H9 (cell line): ENCODE measurements at regions not wholly inside any gene's neighbourhood (a gene's known extent, or its start where the extent isn't known, plus 50 kb on each side); places are given as distances from the start of the nearest gene placed in this dataset.

Experiments
- DNase-seq: peaks from one replicate; pipeline ENCODE4 v3.0.0-alpha.2; 2017
- H2AFZ ChIP-seq: one replicate; pipeline ENCODE4 v1.6.1; 2013; ENCODE audit warnings: mild to moderate bottlenecking, low read length, control low read depth, moderate library complexity
- H2AK5ac ChIP-seq: 2 replicates; pipeline ENCODE4 v1.6.1; 2013; ENCODE audit warnings: low read length, control low read depth, mixed read lengths; ENCODE audit not compliant: insufficient read length
- H2BK120ac ChIP-seq: one replicate; pipeline ENCODE4 v1.6.1; 2013; ENCODE audit warnings: low read depth, mild to moderate bottlenecking, low read length, control low read depth, inconsistent platforms; ENCODE audit not compliant: poor library complexity, severe bottlenecking
- H2BK12ac ChIP-seq: 2 replicates; pipeline ENCODE4 v1.6.1; 2013; ENCODE audit warnings: low read length, control low read depth, mixed read lengths, low read depth; ENCODE audit not compliant: insufficient read length
- H2BK15ac ChIP-seq: 2 replicates; pipeline ENCODE4 v1.6.1; 2013; ENCODE audit warnings: low read depth, low read length, control low read depth
- H2BK20ac ChIP-seq: one replicate; pipeline ENCODE4 v1.6.1; 2013; ENCODE audit warnings: low read depth, mild to moderate bottlenecking, low read length, control low read depth, inconsistent platforms; ENCODE audit not compliant: poor library complexity, severe bottlenecking
- H2BK5ac ChIP-seq: 2 replicates; pipeline ENCODE4 v1.6.1; 2013; ENCODE audit warnings: low read length, control low read depth, mixed read lengths; ENCODE audit not compliant: insufficient read length
- H3K14ac ChIP-seq: 2 replicates; pipeline ENCODE4 v1.6.1; 2013; ENCODE audit warnings: low read length, control low read depth; ENCODE audit not compliant: insufficient read depth
- H3K18ac ChIP-seq: 2 replicates; pipeline ENCODE4 v1.6.1; 2013; ENCODE audit warnings: low read depth, mild to moderate bottlenecking, mixed read lengths, low read length, control low read depth; ENCODE audit not compliant: insufficient read length
- H3K23ac ChIP-seq: 2 replicates; pipeline ENCODE4 v1.6.1; 2013; ENCODE audit warnings: low read length, control low read depth, mixed read lengths, low read depth; ENCODE audit not compliant: insufficient read length
- H3K23me2 ChIP-seq: 2 replicates; pipeline ENCODE4 v1.6.1; 2013; ENCODE audit warnings: low read depth, mild to moderate bottlenecking, mixed read lengths, low read length, control low read depth; ENCODE audit not compliant: insufficient read length, poor library complexity, severe bottlenecking
- H3K27ac ChIP-seq: 2 replicates; pipeline ENCODE4 v1.5.1; 2013; ENCODE audit warnings: low read length, control low read depth, mixed read lengths, low read depth; ENCODE audit not compliant: insufficient read length
- H3K27me3 ChIP-seq: 2 replicates; pipeline ENCODE4 v1.6.1; 2013; ENCODE audit warnings: low read length, control low read depth, inconsistent platforms; ENCODE audit not compliant: insufficient read depth
- H3K4ac ChIP-seq: 2 replicates; pipeline ENCODE4 v1.6.1; 2013; ENCODE audit warnings: low read depth, mild to moderate bottlenecking, control low read depth, inconsistent platforms, low read length, moderate library complexity
- H3K4me1 ChIP-seq: 2 replicates; pipeline ENCODE4 v1.6.1; 2013; ENCODE audit warnings: low read length, control low read depth, inconsistent platforms; ENCODE audit not compliant: insufficient read depth
- H3K4me2 ChIP-seq: 2 replicates; pipeline ENCODE4 v1.6.1; 2013; ENCODE audit warnings: low read length, control low read depth, mixed read lengths; ENCODE audit not compliant: insufficient read length, insufficient read depth
- H3K56ac ChIP-seq: 2 replicates; pipeline ENCODE4 v1.6.1; 2013; ENCODE audit warnings: low read depth, mild to moderate bottlenecking, mixed read lengths, low read length, control low read depth; ENCODE audit not compliant: insufficient read length
- H3K79me1 ChIP-seq: 2 replicates; pipeline ENCODE4 v1.6.1; 2013; ENCODE audit warnings: low read depth, mild to moderate bottlenecking, moderate library complexity, low read length, control low read depth, inconsistent platforms; ENCODE audit not compliant: insufficient read depth, poor library complexity, severe bottlenecking
- H3K79me2 ChIP-seq: 2 replicates; pipeline ENCODE4 v1.6.1; 2013; ENCODE audit warnings: low read length, control low read depth, inconsistent platforms; ENCODE audit not compliant: insufficient read depth
- H3K9ac ChIP-seq: 2 replicates; pipeline ENCODE4 v1.6.1; 2013; ENCODE audit warnings: low read length, control low read depth, mixed read lengths; ENCODE audit not compliant: insufficient read length; ENCODE audit errors: extremely low read depth
- H3K9me3 ChIP-seq: one replicate; pipeline ENCODE4 v1.6.1; 2013; ENCODE audit warnings: low read depth, low read length, inconsistent platforms; ENCODE audit not compliant: control insufficient read depth
- H3T11ph ChIP-seq: one replicate; pipeline ENCODE4 v1.6.1; 2013; ENCODE audit warnings: mild to moderate bottlenecking, low read length, control low read depth, inconsistent platforms
- H4K20me1 ChIP-seq: one replicate; pipeline ENCODE4 v1.6.1; 2013; ENCODE audit not compliant: control insufficient read depth, insufficient read length, insufficient read depth
- H4K5ac ChIP-seq: 2 replicates; pipeline ENCODE4 v1.6.1; 2013; ENCODE audit warnings: low read depth, mild to moderate bottlenecking, mixed read lengths, low read length, control low read depth; ENCODE audit not compliant: insufficient read length
- H4K8ac ChIP-seq: replicated peaks from 2 replicates; pipeline ENCODE4 v1.6.1; 2013; ENCODE audit warnings: low read length, control low read depth, mixed read lengths, low read depth; ENCODE audit not compliant: insufficient read length
- H4K91ac ChIP-seq: 2 replicates; pipeline ENCODE4 v1.6.1; 2013; ENCODE audit warnings: low read depth, mild to moderate bottlenecking, moderate library complexity, mixed read lengths, low read length, control low read depth; ENCODE audit not compliant: insufficient read length
- H3K27ac Mint-ChIP-seq, 3 experiments: 2 replicates in 2 of 3; 3 replicates in 1 of 3; pipeline ENCODE4 v1.8.0; 2020 to 2021; ENCODE audit warnings: mixed read lengths in 3 of 3, mild to moderate bottlenecking in 1 of 3, moderate library complexity in 1 of 3
- H3K27me3 Mint-ChIP-seq: 2 replicates; pipeline ENCODE4 v1.8.0; 2021; ENCODE audit warnings: low read depth, mild to moderate bottlenecking, moderate library complexity, mixed read lengths
- H3K36me3 Mint-ChIP-seq, 3 experiments: 2 replicates in 2 of 3; 3 replicates in 1 of 3; pipeline ENCODE4 v1.8.0; 2020 to 2021; ENCODE audit warnings: low read depth in 3 of 3, mixed read lengths in 3 of 3; ENCODE audit not compliant: insufficient read depth in 1 of 3
- H3K4me1 Mint-ChIP-seq, 2 experiments: 2 replicates each; pipeline ENCODE4 v1.8.0; 2020; ENCODE audit warnings: mixed read lengths in 2 of 2
- H3K4me3 Mint-ChIP-seq, 2 experiments: 2 replicates in 1 of 2; 3 replicates in 1 of 2; pipeline ENCODE4 v1.8.0; 2020 to 2021; ENCODE audit warnings: mild to moderate bottlenecking in 2 of 2, mixed read lengths in 2 of 2, moderate library complexity in 1 of 2
- H3K9me3 Mint-ChIP-seq, 2 experiments: 2 replicates in 1 of 2; 3 replicates in 1 of 2; pipeline ENCODE4 v1.8.0; 2020; ENCODE audit warnings: mild to moderate bottlenecking in 2 of 2, mixed read lengths in 2 of 2, moderate library complexity in 1 of 2
- CTCF ChIP-seq: fragments of 200-600 bp; sonication (generic); conservative IDR thresholded peaks from 3 replicates; pipeline ENCODE4 v1.8.0; 2021; ENCODE audit warnings: antibody characterized with exemption, mild to moderate bottlenecking
- WGBS: extraction: QIAGEN DNeasy Blood & Tissue Kit; methylation state at CpG from one replicate; pipeline ENCODE4 v1.1.7; 2013; ENCODE audit warnings: missing lambda C conversion rate, low lambda C conversion rate, mixed read lengths; ENCODE audit not compliant: insufficient read length; ENCODE audit errors: extremely low coverage; 5-methylcytosine and 5-hydroxymethylcytosine counted together

- no peaks in the 10 kb centered on the region for H3K79me1 ChIP-seq
- WGBS = no CpG with 5 or more reads among the region's 4 CpGs
- H3K4ac ChIP-seq = no peak overlapping the region
- DNase-seq = no peak
- no peak overlapping the region for H4K91ac ChIP-seq
- no peaks in the 10 kb centered on the region for H3K27me3 ChIP-seq
- Mint-ChIP-seq H3K27me3 (no peaks in the 10 kb centered on the region; the same call in 1 of the 2 replicates), H3K9me3 (no peaks in the 10 kb centered on the region), H3K36me3 (no peaks in the 10 kb centered on the region; a peak in 1 of 7 replicates), H3K4me3 (no peak overlapping the region), H3K27ac (no peak overlapping the region), H3K4me1 (no peaks in the 10 kb centered on the region)
- H2BK5ac ChIP-seq = no peak overlapping the region
- H3K23ac ChIP-seq = no peak overlapping the region
- no peaks in the 10 kb centered on the region for H3K79me2 ChIP-seq
- H2BK120ac ChIP-seq = no peak overlapping the region
- no peak overlapping the region for H4K5ac ChIP-seq
- no peak overlapping the region for H2BK12ac ChIP-seq
- H3K18ac ChIP-seq = no peak overlapping the region
- H3K23me2 ChIP-seq = no peaks in the 10 kb centered on the region
- H3K56ac ChIP-seq = no peak overlapping the region
- no peak overlapping the region for H2AFZ ChIP-seq
- no peak overlapping the region for H3K14ac ChIP-seq
- no peak overlapping the region for H2BK20ac ChIP-seq
- H3K4me1 ChIP-seq = no peaks in the 10 kb centered on the region
- no peak for TF ChIP-seq CTCF
- H3K4me2 ChIP-seq = no peak overlapping the region
- no peak overlapping the region for H4K8ac ChIP-seq
- H3K27ac ChIP-seq = no peak overlapping the region
- no peak overlapping the region for H3K9ac ChIP-seq
- no peaks in the 10 kb centered on the region for H4K20me1 ChIP-seq
- H2AK5ac ChIP-seq = no peak overlapping the region
- no peaks in the 10 kb centered on the region for H3K9me3 ChIP-seq
- no peak overlapping the region for H2BK15ac ChIP-seq
- no peak overlapping the region for H3T11ph ChIP-seq
Measured at GRCh38 chr10:56104923-56105322, 256.1 kb downstream of the ZWINT start.
